Stomach (tissue), 8 donors: ENCODE measurements at regions not wholly inside any gene's neighbourhood (a gene's known extent, or its start where the extent isn't known, plus 50 kb on each side); places are given as distances from the start of the nearest gene placed in this dataset.

ENCODE experiments used
- DNase-seq, 2 donors: peaks; one replicate each; pipeline versions ENCODE4 v3.0.0 to v3.0.0-alpha.2; 2013 to 2019
- H3K27ac ChIP-seq, 5 donors: fragments of 200-600 bp in 4 of 5; sonication (generic) in 4 of 5; one replicate each; pipeline ENCODE4 v1.5.1; 2013 to 2019; ENCODE audit warnings: mild to moderate bottlenecking in 1 of 5, moderate library complexity in 1 of 5
- H3K27me3 ChIP-seq, 3 donors: fragments of 200-600 bp; sonication (generic); one replicate each; pipeline ENCODE4 v1.5.1; 2017 to 2019; ENCODE audit warnings: mixed run types in 1 of 3
- H3K36me3 ChIP-seq, 4 donors: fragments of 200-600 bp; sonication (generic); 1 replicate in 3 of 4; 2 replicates in 1 of 4; pipeline ENCODE4 v1.5.1; 2016 to 2019
- H3K4me1 ChIP-seq, 4 donors: fragments of 200-600 bp; sonication (generic); one replicate each; pipeline ENCODE4 v1.5.1; 2016 to 2019
- H3K4me3 ChIP-seq, 4 donors: fragments of 200-600 bp; sonication (generic) in 3 of 4; one replicate each; pipeline ENCODE4 v1.5.1; 2016 to 2019; ENCODE audit warnings: mild to moderate bottlenecking in 1 of 4
- H3K9me3 ChIP-seq, 4 donors: fragments of 200-600 bp; sonication (generic); one replicate each; pipeline ENCODE4 v1.5.1; 2016 to 2019
- CTCF ChIP-seq, 7 experiments: fragments of 450-650 bp in 4 of 7; fragments of 200-600 bp in 3 of 7; sonication (generic) in 3 of 7; IDR thresholded peaks; one replicate each; pipeline ENCODE4 v1.5.1; 2016 to 2019; ENCODE audit warnings: antibody characterized with exemption in 7 of 7, control low read depth in 2 of 7, mild to moderate bottlenecking in 1 of 7
- EP300 ChIP-seq: sonication (generic); formaldehyde crosslinking; IDR thresholded peaks from one replicate; pipeline ENCODE4 v1.6.1; 2017; ENCODE audit warnings: antibody characterized with exemption
- POLR2A ChIP-seq, 4 donors: fragments of 450-650 bp; IDR thresholded peaks; one replicate each; pipeline ENCODE4 v1.6.1; 2016; ENCODE audit warnings: antibody characterized with exemption in 4 of 4, control low read depth in 2 of 4, mild to moderate bottlenecking in 1 of 4, moderate library complexity in 1 of 4
- POLR2AphosphoS5 ChIP-seq, 3 donors: sonication (generic); formaldehyde crosslinking; IDR thresholded peaks; one replicate each; pipeline ENCODE4 v1.6.1; 2016; ENCODE audit warnings: antibody characterized with exemption in 3 of 3
- WGBS, 5 donors: extraction: QIAGEN DNeasy Blood & Tissue Kit in 3 of 5; methylation state at CpG; one replicate each; pipeline versions ENCODE4 v1.1.5 to v1.1.7; 2013 to 2018; 5-methylcytosine and 5-hydroxymethylcytosine counted together
- intact Hi-C: fragments of 100-400 bp; cut with DNase I; formaldehyde crosslinking; loops from one replicate; pipeline ENCODE4 v1.15.1; 2023; ENCODE audit warnings: low total_unique reads
- donor health status: healthy with polysubstance abuse.
- donor health status: Bipolar disorder and iron deficiency.
- donor health status: healthy.

- no peak overlapping the region for H3K4me3 ChIP-seq
- H3K9me3 ChIP-seq = peaks cover 0 to 6% (median 0%) of the 10 kb centered on the region in 4 donors
- no peak overlapping the region for H3K27ac ChIP-seq
- TF ChIP-seq EP300 = no peak
- no peak for TF ChIP-seq CTCF (IDR thresholded peaks at IDR 0.05)
- TF ChIP-seq POLR2AphosphoS5 (IDR thresholded peaks at IDR 0.05) = no peak
- TF ChIP-seq POLR2A (IDR thresholded peaks at IDR 0.05) = no peak
- H3K4me1 ChIP-seq = no peaks in the 10 kb centered on the region
- DNase-seq = peak in 1 of 2 donors; percentile 19
- 55 to 79% (median 64%) methylated on average over 3 of the region's 3 CpGs for WGBS, 5 donors
- H3K36me3 ChIP-seq = no peaks in the 10 kb centered on the region
- intact Hi-C loops = no loop called here
- no peaks in the 10 kb centered on the region for H3K27me3 ChIP-seq
Measured at GRCh38 chrX:28351801-28352200, 235.4 kb upstream of the IL1RAPL1 start.

GRCh38 chrX:28349888-28350287 lies 237.4 kb upstream of the IL1RAPL1 start:
- no peak for TF ChIP-seq CTCF (IDR thresholded peaks at IDR 0.05)
- no peak for TF ChIP-seq POLR2AphosphoS5 (IDR thresholded peaks at IDR 0.05)
- TF ChIP-seq POLR2A (IDR thresholded peaks at IDR 0.05) = no peak
- TF ChIP-seq EP300 = no peak
- intact Hi-C loops = no loop called here
- H3K4me1 ChIP-seq = no peaks in the 10 kb centered on the region
- H3K9me3 ChIP-seq = peaks cover 0 to 6% (median 0%) of the 10 kb centered on the region in 4 donors
- H3K36me3 ChIP-seq = no peaks in the 10 kb centered on the region
- no peak overlapping the region for H3K4me3 ChIP-seq
- H3K27ac ChIP-seq = no peak overlapping the region
- H3K27me3 ChIP-seq = no peaks in the 10 kb centered on the region
- DNase-seq = no peak

- intact Hi-C loops = no loop called here
- no peaks in the 10 kb centered on the region for H3K36me3 ChIP-seq
- H3K4me1 ChIP-seq = no peaks in the 10 kb centered on the region
- H3K27ac ChIP-seq = no peak overlapping the region
- peaks cover 0 to 6% (median 0%) of the 10 kb centered on the region in 4 donors for H3K9me3 ChIP-seq
- WGBS, 5 donors = 72 to 84% (median 80%) methylated on average over 4 of the region's 4 CpGs
- no peak for TF ChIP-seq EP300
- TF ChIP-seq CTCF (IDR thresholded peaks at IDR 0.05) = no peak
- TF ChIP-seq POLR2A (IDR thresholded peaks at IDR 0.05) = no peak
- TF ChIP-seq POLR2AphosphoS5 (IDR thresholded peaks at IDR 0.05) = no peak
- no peak overlapping the region for H3K4me3 ChIP-seq
- DNase-seq = no peak
- H3K27me3 ChIP-seq = no peaks in the 10 kb centered on the region
Measured at GRCh38 chrX:28347476-28347875, 239.8 kb upstream of the IL1RAPL1 start.

GRCh38 chrX:28329156-28329555 lies 258.1 kb upstream of the IL1RAPL1 start:
- H3K27ac ChIP-seq = no peak overlapping the region
- H3K4me3 ChIP-seq = no peak overlapping the region
- intact Hi-C loops = no loop called here
- DNase-seq = peak in 1 of 2 donors; percentile 38
- H3K27me3 ChIP-seq = no peaks in the 10 kb centered on the region
- 40 to 52% (median 50%) methylated on average over 3 of the region's 3 CpGs for WGBS, 5 donors
- TF ChIP-seq CTCF (IDR thresholded peaks at IDR 0.05) (no peak), POLR2AphosphoS5 (IDR thresholded peaks at IDR 0.05) (no peak), EP300 (no peak), POLR2A (IDR thresholded peaks at IDR 0.05) (no peak)
- no peaks in the 10 kb centered on the region for H3K4me1 ChIP-seq
- H3K9me3 ChIP-seq = no peaks in the 10 kb centered on the region
- no peaks in the 10 kb centered on the region for H3K36me3 ChIP-seq
